Activated T-cell treated with anti-CD3 and anti-CD28 coated beads, Interleukin-2, amount 50 U/mL, for 4 hours (primary cell): ENCODE measurements at regions not wholly inside any gene's neighbourhood (a gene's known extent, or its start where the extent isn't known, plus 50 kb on each side); places are given as distances from the start of the nearest gene placed in this dataset.
"Not testable (repeated sequence)": the region's sequence is repeated elsewhere in the genome, so short reads cannot be mapped to it uniquely, and the experiment has no call there.

Experiments
- ATAC-seq, 2 donors: fragments of 200-7000 bp; cut with Tn5 transposase; one replicate each; pipeline ENCODE4 v1.10.0; 2021
- DNase-seq: peaks from one replicate; pipeline ENCODE4 v3.0.0-alpha.2; 2020
- H3K27me3 Mint-ChIP-seq: one replicate; pipeline ENCODE4 v1.8.0; 2021; ENCODE audit warnings: low read depth, mixed read lengths
- H3K36me3 Mint-ChIP-seq: one replicate; pipeline ENCODE4 v1.8.0; 2022; ENCODE audit warnings: mixed read lengths; ENCODE audit not compliant: insufficient read depth
- H3K4me1 Mint-ChIP-seq: one replicate; pipeline ENCODE4 v1.8.0; 2021; ENCODE audit warnings: low read depth, mixed read lengths
- H3K4me3 Mint-ChIP-seq: one replicate; pipeline ENCODE4 v1.8.0; 2021; ENCODE audit warnings: mild to moderate bottlenecking, moderate library complexity, mixed read lengths
- H3K9me3 Mint-ChIP-seq: one replicate; pipeline ENCODE4 v1.8.0; 2021; ENCODE audit warnings: mixed read lengths

DNA sequence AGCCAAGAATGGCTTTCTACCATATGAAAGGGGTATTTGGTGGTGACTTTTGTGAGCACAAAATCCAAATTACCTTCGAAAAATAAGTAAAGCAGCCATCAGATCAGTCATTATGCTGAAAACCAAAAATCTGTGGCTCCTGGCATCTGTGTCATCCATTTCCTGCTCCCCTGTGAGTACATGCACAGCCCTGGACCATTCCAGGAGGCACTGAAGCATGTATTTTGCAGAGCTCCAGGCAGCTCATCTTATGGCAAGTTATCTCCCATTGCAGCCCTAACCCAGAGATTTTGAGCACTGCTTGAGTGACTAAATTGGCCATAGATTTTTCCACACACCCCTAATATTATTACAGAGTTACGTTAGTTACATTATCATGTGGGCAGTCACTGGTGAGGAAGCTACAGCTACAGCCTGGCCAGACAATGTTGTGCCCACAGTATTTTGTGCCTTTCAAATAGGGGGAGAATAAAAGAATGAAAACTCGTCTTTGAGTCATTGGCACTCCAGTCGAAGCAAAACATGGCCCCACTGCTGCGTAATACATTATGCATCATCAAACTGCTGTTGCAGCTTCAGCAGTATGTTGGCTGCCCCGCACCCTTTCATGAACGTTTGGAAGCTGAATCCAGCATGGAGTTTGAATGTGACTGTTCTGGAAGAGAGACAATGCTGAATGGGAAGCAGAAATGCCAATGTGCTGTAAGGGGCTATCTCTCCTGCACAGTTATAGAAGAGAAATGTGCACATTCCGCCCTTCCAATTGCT lies 702.2 kb downstream of the RNF144A start:
- peaks cover 6% of the 10 kb centered on the region for H3K9me3 Mint-ChIP-seq
- H3K4me1 Mint-ChIP-seq, result no peaks in the 10 kb centered on the region
- no peak overlapping the region for H3K4me3 Mint-ChIP-seq
- peaks cover 2% of the 10 kb centered on the region for H3K27me3 Mint-ChIP-seq
- ATAC-seq, result no peak
- no peaks in the 10 kb centered on the region for H3K36me3 Mint-ChIP-seq
- no peak for DNase-seq

DNA sequence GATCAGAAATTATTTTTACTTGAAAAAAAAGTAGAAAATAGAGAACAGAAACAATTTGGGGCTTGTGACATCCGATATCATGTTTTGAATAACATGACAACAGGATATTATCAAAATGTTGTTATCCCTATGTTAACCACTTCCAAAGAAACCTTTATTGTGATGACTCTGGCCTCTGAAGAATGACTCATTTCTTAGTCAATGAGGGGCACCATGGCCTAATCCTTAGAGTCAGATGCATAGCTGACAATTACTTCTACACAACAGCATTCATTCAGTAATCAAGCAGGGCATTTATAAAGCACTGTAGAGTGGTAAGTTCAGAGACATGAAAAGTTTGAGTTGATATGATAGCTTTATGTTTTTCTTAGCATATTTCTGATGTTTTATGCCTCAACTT lies 703.0 kb downstream of the RNF144A start:
- ATAC-seq, result peak in 1 of 2 donors; percentile 51
- H3K36me3 Mint-ChIP-seq, result no peaks in the 10 kb centered on the region
- H3K4me3 Mint-ChIP-seq, result no peak overlapping the region
- H3K9me3 Mint-ChIP-seq, result peaks cover 6% of the 10 kb centered on the region
- no peak for DNase-seq
- no peaks in the 10 kb centered on the region for H3K4me1 Mint-ChIP-seq
- H3K27me3 Mint-ChIP-seq, result peaks cover 2% of the 10 kb centered on the region

DNA sequence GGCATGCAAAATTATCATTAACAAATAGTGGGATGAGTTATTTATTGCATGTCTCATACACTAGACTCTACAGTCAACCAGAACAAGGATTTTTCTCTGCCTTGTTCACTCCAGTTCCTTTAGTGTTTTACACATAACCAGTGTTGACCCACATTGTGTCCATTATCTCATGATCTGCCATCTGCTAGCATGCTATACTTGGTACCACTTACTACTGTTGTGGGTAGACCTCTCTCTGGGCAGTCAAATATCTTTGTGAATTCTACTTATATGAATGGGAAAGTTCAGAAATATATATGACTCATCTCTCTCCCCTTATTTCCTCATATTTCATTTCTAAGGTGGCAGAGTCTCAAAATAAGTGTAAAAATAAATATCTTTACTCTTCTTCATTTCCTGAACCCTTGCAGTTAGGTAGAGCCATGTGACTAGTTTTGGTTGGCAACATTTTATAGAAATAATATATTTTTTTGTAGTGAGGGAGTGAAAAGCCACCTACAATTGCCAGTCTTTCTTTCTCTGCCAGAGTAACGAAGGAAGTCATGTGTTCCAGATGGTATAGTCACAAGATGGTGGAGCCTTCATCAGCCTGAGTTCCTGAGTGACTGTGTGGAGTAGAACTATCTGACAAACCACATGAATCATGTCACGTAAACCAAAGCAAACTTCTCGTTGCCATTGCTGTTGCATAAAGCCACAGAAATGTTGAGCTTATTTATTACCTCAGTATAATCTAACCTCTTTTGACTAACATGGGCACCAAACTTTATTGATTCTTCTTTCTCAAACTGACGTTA lies 704.0 kb downstream of the RNF144A start:
- Mint-ChIP-seq H3K4me3 (no peak overlapping the region), H3K27me3 (peaks cover 2% of the 10 kb centered on the region), H3K36me3 (no peaks in the 10 kb centered on the region), H3K4me1 (no peaks in the 10 kb centered on the region), H3K9me3 (peaks cover 6% of the 10 kb centered on the region)
- no peak for DNase-seq
- no peak for ATAC-seq

DNA sequence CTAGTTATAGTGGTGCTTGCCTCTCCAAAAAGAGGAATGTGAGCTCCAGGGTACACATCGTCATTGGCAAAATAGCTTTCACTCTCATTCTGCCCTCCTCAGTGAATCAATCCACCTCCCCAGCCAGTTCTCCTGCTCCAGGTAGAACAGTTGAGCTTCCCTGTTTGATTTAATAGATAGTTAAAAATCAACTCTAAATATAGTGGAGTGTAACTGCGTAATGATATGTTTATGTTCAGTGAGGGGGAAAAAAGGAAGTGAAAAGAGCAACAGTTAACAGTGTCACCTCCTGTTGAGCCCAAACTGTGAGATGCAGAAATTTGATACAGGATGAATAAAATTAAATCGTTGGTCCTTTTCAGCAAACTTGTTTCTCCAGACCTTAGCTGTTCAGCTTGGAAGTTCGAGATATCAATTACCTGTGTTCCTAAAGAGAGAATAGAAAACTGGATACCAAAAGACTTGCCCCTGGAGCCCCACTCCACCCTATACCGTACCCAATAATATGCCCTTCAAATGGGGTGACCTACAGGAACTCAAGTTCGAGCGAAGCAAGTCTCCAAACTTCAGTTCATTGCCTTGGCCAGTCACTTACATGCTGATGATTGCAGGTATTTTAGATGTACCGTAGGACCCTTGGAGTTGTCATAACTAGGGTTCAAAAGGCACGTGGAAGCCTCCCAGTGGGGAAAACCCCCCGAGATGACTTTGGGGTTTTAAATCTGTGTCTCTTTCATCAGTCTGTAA lies 708.4 kb downstream of the RNF144A start:
- ATAC-seq, result no peak
- H3K9me3 Mint-ChIP-seq, result peaks cover 6% of the 10 kb centered on the region

DNA sequence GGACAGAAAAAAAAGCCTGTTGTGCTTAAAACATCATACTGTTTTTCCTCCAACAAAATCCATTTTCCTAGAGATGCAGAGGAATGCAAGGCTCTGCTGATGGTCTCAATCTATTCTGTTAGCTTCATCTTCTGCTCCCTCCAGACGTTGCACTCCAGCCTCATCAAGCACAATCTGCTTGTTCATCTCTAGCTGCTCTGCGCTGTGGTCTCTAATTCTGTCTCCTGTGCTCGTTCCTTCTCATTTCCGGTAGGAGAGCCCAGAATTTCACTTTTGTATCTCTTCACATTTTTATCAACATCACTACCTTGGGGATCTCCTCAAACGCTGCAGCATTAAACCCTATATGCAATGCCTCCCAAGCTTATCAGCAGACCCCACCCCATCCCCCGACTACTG lies 708.9 kb downstream of the RNF144A start:
- Mint-ChIP-seq H3K4me3 (no peak overlapping the region), H3K36me3 (no peaks in the 10 kb centered on the region), H3K4me1 (no peaks in the 10 kb centered on the region), H3K27me3 (no peaks in the 10 kb centered on the region), H3K9me3 (peaks cover 6% of the 10 kb centered on the region)
- no peak for DNase-seq
- no peak for ATAC-seq

More for the DNA sequence above, 708.4 kb downstream of the RNF144A start:
- H3K27me3 Mint-ChIP-seq, result no peaks in the 10 kb centered on the region
- DNase-seq, result no peak
- no peaks in the 10 kb centered on the region for H3K4me1 Mint-ChIP-seq
- H3K36me3 Mint-ChIP-seq, result no peaks in the 10 kb centered on the region
- no peak overlapping the region for H3K4me3 Mint-ChIP-seq

DNA sequence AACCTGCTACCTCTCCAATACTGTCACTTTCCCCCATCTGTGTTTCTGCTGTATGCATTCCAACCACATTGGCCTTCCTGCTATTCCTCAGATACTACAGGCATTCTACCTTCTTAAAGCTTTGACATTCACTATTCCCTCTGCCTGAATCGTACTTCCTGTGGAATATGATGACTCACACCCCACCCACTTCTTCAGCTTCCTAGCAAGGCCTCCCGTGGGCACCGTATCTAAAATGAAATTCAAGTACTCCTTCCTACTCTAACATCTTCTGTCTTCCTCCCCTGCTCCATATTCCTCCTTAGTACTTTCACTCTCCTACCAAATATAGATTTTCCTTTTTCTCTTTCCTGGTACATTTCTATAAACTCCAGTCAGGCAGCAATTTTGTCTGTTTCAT lies 710.4 kb downstream of the RNF144A start:
- Mint-ChIP-seq H3K4me3 (no peak overlapping the region), H3K27me3 (no peaks in the 10 kb centered on the region), H3K36me3 (no peaks in the 10 kb centered on the region), H3K4me1 (no peaks in the 10 kb centered on the region), H3K9me3 (no peaks in the 10 kb centered on the region)
- no peak for ATAC-seq
- no peak for DNase-seq

DNA sequence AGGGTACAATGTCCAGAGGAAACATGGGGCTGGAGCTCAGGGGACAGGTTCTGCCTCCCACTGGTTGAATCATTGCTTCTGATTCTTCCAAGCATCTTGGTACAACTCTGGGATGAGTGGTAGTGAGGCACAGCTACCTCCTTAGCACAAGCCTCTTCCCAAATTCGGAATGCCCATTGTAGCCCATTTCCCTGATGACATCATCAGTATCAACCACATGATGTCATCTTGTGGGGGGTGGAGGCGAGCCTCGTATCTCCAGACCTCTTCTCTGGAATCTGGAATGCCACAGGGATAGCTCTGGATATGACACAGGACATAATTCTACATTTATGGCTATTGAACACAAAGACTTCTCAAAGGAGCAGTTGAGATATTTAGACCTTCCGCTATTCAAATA lies 715.2 kb downstream of the RNF144A start:
- ATAC-seq (no peak), DNase-seq (no peak)
- Mint-ChIP-seq H3K27me3 (no peaks in the 10 kb centered on the region), H3K4me3 (no peak overlapping the region), H3K9me3 (no peaks in the 10 kb centered on the region), H3K36me3 (no peaks in the 10 kb centered on the region), H3K4me1 (no peaks in the 10 kb centered on the region)

DNA sequence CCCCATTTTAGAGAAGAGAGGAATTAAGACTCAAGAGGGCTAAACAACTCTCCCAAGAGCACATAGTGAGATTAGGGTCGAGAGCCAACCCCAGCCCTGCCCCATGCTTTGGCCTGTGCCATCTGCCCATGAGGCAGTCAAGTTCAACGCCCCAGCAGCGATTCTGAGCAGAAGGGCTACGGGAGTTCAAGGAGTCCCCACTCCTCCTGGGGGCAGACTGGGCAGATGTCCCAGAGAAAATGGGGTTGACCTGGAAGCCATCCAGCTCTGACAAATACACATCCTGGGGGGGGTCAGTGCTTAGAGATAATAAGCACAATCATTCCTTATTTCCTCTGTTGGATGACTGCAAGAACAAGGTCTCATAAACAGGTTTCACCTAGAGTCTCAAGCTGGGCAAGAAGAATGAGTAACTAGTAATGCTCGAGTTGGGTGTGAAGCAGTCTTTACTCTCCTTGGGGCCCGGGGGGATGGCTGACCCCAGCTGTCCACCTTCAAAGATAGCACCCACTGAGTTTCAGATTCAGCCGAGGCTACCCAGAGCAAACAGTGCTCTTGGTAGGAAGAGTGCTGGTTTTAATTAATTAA lies 716.4 kb downstream of the RNF144A start:
- Mint-ChIP-seq H3K36me3 (no peaks in the 10 kb centered on the region), H3K9me3 (no peaks in the 10 kb centered on the region), H3K4me3 (no peak overlapping the region), H3K4me1 (no peaks in the 10 kb centered on the region), H3K27me3 (no peaks in the 10 kb centered on the region)
- no peak for ATAC-seq
- no peak for DNase-seq

DNA sequence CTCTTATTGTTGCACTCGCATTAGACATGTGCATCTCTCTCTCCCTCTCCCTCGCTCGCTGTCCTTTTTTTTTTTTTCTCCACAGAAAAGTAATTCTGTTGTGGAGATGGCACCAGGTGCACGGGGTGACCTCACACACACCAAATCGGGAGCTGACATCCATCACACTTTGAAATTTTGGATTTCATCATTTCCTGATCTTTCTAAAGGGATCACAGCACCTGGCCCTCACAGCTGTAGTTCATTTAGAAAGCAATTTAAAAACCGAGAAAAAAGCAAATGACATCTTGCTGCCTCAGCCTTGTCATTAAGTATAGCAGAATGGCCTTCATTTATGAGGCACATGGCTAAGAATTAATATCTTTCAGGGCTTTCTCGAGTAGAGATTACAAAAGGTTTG lies 717.2 kb downstream of the RNF144A start:
- H3K36me3 Mint-ChIP-seq, result no peaks in the 10 kb centered on the region

DNA sequence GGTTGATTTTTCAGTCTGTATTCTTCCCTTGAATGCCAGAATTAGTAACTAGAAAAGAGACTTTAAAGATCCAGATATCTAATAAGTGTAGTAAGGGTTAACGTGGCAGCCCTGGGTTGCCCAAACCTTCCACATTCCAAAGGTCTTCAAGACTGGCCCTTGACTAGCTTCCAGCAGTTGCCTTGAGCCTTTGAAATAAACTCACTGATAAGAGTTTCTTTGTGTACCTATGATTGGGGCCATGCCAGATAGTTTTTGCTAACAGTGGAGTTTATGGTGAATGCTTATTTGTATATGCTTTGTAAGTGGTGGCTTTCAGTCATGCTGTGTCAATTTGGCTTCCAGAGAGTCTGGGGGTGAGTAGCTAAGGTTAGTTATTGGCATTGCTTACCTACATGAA lies 722.3 kb downstream of the RNF144A start:
- ATAC-seq (no peak), DNase-seq (no peak)
- Mint-ChIP-seq H3K9me3 (peaks cover 19% of the 10 kb centered on the region), H3K27me3 (no peaks in the 10 kb centered on the region), H3K4me1 (peaks cover 2% of the 10 kb centered on the region), H3K36me3 (peaks cover 4% of the 10 kb centered on the region), H3K4me3 (no peak overlapping the region)

More for the DNA sequence above, 717.2 kb downstream of the RNF144A start:
- no peak for DNase-seq
- no peaks in the 10 kb centered on the region for H3K27me3 Mint-ChIP-seq
- no peak for ATAC-seq
- H3K4me1 Mint-ChIP-seq, result no peaks in the 10 kb centered on the region
- H3K9me3 Mint-ChIP-seq, result no peaks in the 10 kb centered on the region
- no peak overlapping the region for H3K4me3 Mint-ChIP-seq

DNA sequence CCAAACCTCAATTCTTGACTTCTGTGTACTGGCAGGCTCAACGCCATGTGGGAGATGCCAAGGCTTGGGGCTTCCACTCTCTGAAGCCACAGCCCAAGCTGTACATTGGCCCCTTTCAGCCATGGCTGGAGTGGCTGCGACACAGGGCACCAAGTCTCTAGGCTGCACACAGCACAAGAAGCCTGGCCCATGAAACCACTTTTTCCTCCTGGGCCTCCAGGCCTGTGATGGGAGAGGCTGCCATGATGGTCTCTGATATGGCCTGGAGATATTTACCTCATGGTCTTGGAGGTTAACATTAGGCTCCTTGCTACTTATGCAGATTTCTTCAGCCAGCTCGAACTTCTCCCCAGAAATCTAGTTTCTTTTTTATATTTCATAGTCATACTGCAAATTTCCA lies 724.1 kb downstream of the RNF144A start:
- not testable (repeated sequence) for ATAC-seq, H3K36me3 Mint-ChIP-seq, H3K27me3 Mint-ChIP-seq, H3K4me1 Mint-ChIP-seq, DNase-seq, H3K4me3 Mint-ChIP-seq
- H3K9me3 Mint-ChIP-seq, result peaks cover 19% of the 10 kb centered on the region

DNA sequence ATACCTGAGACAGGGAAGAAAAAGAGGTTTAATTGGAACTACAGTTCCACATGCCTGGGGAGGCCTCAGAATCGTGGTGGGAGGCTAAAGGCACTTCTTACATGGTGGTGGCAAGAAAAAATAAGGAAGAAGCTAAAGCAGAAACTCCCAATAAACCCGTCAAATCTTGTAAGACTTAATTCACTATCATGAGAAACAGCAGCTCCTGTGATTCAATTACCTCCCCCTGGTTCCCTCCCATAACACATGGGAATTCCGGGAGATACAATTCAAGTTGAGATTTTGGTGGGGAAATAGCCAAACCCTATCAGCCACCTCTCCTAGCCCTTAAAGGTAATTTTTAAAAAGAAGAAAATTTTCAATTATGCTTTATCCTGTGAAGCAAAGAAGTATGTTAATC lies 728.8 kb downstream of the RNF144A start:
- Mint-ChIP-seq H3K4me1 (peaks cover 22% of the 10 kb centered on the region), H3K4me3 (no peak overlapping the region), H3K36me3 (peaks cover 7% of the 10 kb centered on the region), H3K9me3 (peaks cover 16% of the 10 kb centered on the region), H3K27me3 (no peaks in the 10 kb centered on the region)
- DNase-seq (no peak), ATAC-seq (no peak)

DNA sequence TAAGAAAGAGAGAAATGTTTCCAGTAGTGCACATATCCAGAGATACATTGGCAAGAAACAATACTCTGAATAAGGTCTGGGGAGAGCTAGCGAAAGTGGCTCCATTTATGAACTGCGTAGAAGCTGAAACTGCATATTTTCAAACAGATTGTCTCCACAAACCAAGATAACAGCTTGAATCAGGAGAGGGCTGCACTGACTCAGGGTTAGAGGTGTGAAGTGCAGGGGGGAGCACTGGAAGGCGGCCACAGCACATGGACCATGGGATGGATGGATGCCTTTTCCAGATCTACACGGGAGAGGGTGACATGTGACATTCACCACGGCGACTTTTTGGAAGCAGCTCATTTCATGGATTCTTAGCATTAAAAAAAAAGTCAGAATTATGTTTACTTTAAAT lies 729.4 kb downstream of the RNF144A start:
- H3K9me3 Mint-ChIP-seq, result peaks cover 15% of the 10 kb centered on the region
- ATAC-seq (no peak), DNase-seq (no peak)
- H3K4me3 Mint-ChIP-seq, result no peak overlapping the region
- H3K4me1 Mint-ChIP-seq, result peaks cover 24% of the 10 kb centered on the region
- no peaks in the 10 kb centered on the region for H3K27me3 Mint-ChIP-seq
- peaks cover 7% of the 10 kb centered on the region for H3K36me3 Mint-ChIP-seq

DNA sequence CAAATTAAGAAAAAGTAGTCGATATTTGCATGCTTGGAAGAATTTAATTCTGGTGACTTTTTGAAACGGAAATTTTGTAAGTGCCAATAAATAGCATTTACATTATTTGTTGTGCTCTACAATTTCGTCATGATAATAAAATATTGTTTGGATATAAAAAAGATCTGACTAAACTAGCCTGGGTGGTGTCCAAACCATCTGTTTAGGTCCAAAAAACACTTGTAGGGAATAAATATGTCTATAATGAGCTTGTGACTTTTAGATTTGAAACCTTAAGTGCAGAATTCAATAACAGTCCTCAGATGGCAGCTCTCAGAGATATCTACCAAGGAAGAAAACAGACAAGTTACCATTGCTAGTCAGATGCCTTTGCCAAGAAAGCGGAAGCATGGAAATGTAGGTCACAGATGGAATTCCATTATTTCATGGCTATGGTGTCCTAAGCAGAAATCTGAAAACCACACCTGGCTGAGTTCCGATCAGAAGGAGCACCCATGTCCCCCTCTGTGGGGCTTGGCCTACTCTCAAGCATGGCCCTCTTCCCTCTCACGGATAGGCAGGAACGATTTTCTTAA lies 731.1 kb downstream of the RNF144A start:
- Mint-ChIP-seq H3K9me3 (peaks cover 9% of the 10 kb centered on the region), H3K27me3 (no peaks in the 10 kb centered on the region), H3K4me1 (peaks cover 22% of the 10 kb centered on the region), H3K4me3 (no peak overlapping the region), H3K36me3 (peaks cover 7% of the 10 kb centered on the region)
- DNase-seq (no peak), ATAC-seq (no peak)
